ENCODE measurements at regions not wholly inside any gene's neighbourhood (a gene's known extent, or its start where the extent isn't known, plus 50 kb on each side); places are given as distances from the start of the nearest gene placed in this dataset.

DNA sequence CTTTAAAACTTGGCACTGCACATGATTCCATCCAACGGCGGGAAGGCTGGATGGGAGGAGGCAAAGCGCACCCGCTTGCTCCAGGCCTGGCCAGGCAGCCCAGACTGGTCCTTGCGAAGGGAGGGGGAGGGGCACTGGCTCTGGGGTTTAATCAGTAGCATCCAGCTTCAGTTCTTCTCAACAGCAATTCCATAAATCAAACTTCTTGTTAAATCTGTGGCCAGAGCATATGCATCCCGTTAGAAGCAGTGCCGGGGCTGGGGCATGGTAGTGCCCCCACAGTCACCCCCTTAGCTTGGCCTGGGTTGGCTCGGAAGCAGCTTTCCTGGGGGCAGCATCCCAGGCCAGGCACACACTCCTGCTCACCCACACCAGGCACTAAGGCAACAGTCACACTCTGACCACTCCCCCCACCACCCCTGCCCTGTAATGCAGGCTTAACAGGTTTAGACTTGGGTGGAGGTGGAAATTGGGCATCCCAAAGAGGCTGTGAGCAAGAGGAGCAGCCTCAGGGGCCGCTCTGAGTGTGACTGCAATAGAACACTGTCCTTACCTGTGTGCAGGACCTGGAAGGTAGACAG lies 94.1 kb upstream of the CASZ1 start:
- Histone ChIP-seq H3K9ac (ENCODE audit: low read depth in 1 of 2, low read length in 2 of 2) (no peak overlapping the region), H3K27me3 (ENCODE audit: control insufficient read depth in 4 of 4, insufficient read depth in 4 of 4, low read length in 3 of 4) (peaks cover 0 to 5% (median 2%) of the 10 kb centered on the region in 4 donors), H3K4me3 (ENCODE audit: low read depth in 1 of 3, low read length in 3 of 3) (no peak overlapping the region), H3K36me3 (ENCODE audit: control insufficient read depth in 4 of 4, insufficient read depth in 3 of 4, low read depth in 1 of 4, low read length in 3 of 4) (no peaks in the 10 kb centered on the region), H3K4me1 (ENCODE audit: control insufficient read depth in 4 of 4, insufficient read depth in 4 of 4, low read length in 3 of 4) (no peaks in the 10 kb centered on the region), H3K9me3 (ENCODE audit: control insufficient read depth in 4 of 4, low read length in 3 of 4) (no peaks in the 10 kb centered on the region), H3K27ac (ENCODE audit: low read depth in 1 of 2, low read length in 2 of 2) (no peak overlapping the region)
- no peak for DNase-seq (ENCODE audit: low spot score)
- 60% methylated on average over 9 of the region's 9 CpGs for WGBS
- TF ChIP-seq, protein P1, sequence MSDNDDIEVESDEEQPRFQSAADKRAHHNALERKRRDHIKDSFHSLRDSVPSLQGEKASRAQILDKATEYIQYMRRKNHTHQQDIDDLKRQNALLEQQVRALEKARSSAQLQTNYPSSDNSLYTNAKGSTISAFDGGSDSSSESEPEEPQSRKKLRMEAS (IDR thresholded peaks at IDR 0.05), result no peak
- TF ChIP-seq, protein P2, sequence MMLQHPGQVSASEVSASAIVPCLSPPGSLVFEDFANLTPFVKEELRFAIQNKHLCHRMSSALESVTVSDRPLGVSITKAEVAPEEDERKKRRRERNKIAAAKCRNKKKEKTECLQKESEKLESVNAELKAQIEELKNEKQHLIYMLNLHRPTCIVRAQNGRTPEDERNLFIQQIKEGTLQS (IDR thresholded peaks at IDR 0.05), result no peak
- TF ChIP-seq RAD21 (IDR thresholded peaks at IDR 0.05), result no peak
- no peak for TF ChIP-seq JUND (IDR thresholded peaks at IDR 0.05)
- TF ChIP-seq GABPA (IDR thresholded peaks at IDR 0.05 in 1 of 2, conservative IDR thresholded peaks at IDR 0.05 in 1 of 2), result no peak
- TF ChIP-seq HNF4A (conservative IDR thresholded peaks at IDR 0.05), result no peak
- no peak for TF ChIP-seq HNF4G (IDR thresholded peaks at IDR 0.05)
- TF ChIP-seq, protein P3, sequence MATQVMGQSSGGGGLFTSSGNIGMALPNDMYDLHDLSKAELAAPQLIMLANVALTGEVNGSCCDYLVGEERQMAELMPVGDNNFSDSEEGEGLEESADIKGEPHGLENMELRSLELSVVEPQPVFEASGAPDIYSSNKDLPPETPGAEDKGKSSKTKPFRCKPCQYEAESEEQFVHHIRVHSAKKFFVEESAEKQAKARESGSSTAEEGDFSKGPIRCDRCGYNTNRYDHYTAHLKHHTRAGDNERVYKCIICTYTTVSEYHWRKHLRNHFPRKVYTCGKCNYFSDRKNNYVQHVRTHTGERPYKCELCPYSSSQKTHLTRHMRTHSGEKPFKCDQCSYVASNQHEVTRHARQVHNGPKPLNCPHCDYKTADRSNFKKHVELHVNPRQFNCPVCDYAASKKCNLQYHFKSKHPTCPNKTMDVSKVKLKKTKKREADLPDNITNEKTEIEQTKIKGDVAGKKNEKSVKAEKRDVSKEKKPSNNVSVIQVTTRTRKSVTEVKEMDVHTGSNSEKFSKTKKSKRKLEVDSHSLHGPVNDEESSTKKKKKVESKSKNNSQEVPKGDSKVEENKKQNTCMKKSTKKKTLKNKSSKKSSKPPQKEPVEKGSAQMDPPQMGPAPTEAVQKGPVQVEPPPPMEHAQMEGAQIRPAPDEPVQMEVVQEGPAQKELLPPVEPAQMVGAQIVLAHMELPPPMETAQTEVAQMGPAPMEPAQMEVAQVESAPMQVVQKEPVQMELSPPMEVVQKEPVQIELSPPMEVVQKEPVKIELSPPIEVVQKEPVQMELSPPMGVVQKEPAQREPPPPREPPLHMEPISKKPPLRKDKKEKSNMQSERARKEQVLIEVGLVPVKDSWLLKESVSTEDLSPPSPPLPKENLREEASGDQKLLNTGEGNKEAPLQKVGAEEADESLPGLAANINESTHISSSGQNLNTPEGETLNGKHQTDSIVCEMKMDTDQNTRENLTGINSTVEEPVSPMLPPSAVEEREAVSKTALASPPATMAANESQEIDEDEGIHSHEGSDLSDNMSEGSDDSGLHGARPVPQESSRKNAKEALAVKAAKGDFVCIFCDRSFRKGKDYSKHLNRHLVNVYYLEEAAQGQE (IDR thresholded peaks at IDR 0.05), result no peak
- no peak for TF ChIP-seq SP1 (IDR thresholded peaks at IDR 0.05)
- TF ChIP-seq RXRA (IDR thresholded peaks at IDR 0.05), result no peak
- no peak for TF ChIP-seq FOXA1 (IDR thresholded peaks at IDR 0.05)
- TF ChIP-seq TAF1 (conservative IDR thresholded peaks at IDR 0.05), result no peak
- TF ChIP-seq EGR1 (IDR thresholded peaks at IDR 0.05; ENCODE audit: low read depth in 2 of 2), result no peak
- no peak for TF ChIP-seq YY1 (IDR thresholded peaks at IDR 0.05)
- TF ChIP-seq, protein P4, sequence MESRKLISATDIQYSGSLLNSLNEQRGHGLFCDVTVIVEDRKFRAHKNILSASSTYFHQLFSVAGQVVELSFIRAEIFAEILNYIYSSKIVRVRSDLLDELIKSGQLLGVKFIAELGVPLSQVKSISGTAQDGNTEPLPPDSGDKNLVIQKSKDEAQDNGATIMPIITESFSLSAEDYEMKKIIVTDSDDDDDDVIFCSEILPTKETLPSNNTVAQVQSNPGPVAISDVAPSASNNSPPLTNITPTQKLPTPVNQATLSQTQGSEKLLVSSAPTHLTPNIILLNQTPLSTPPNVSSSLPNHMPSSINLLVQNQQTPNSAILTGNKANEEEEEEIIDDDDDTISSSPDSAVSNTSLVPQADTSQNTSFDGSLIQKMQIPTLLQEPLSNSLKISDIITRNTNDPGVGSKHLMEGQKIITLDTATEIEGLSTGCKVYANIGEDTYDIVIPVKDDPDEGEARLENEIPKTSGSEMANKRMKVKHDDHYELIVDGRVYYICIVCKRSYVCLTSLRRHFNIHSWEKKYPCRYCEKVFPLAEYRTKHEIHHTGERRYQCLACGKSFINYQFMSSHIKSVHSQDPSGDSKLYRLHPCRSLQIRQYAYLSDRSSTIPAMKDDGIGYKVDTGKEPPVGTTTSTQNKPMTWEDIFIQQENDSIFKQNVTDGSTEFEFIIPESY (IDR thresholded peaks at IDR 0.05), result no peak
- TF ChIP-seq, protein P5, sequence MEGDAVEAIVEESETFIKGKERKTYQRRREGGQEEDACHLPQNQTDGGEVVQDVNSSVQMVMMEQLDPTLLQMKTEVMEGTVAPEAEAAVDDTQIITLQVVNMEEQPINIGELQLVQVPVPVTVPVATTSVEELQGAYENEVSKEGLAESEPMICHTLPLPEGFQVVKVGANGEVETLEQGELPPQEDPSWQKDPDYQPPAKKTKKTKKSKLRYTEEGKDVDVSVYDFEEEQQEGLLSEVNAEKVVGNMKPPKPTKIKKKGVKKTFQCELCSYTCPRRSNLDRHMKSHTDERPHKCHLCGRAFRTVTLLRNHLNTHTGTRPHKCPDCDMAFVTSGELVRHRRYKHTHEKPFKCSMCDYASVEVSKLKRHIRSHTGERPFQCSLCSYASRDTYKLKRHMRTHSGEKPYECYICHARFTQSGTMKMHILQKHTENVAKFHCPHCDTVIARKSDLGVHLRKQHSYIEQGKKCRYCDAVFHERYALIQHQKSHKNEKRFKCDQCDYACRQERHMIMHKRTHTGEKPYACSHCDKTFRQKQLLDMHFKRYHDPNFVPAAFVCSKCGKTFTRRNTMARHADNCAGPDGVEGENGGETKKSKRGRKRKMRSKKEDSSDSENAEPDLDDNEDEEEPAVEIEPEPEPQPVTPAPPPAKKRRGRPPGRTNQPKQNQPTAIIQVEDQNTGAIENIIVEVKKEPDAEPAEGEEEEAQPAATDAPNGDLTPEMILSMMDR (IDR thresholded peaks at IDR 0.05; ENCODE audit: low read depth, low read length, missing input control), result no peak
- no peak for TF ChIP-seq FOXA2 (IDR thresholded peaks at IDR 0.05)
- no peak for TF ChIP-seq NR2F2 (IDR thresholded peaks at IDR 0.05)
